SKM-1 (cell line): ENCODE measurements at regions not wholly inside any gene's neighbourhood (a gene's known extent, or its start where the extent isn't known, plus 50 kb on each side); places are given as distances from the start of the nearest gene placed in this dataset.
A peak's percentile ranks its signal among the peaks of the same experiment; 100 is the strongest.
"Not testable (repeated sequence)": the region's sequence is repeated elsewhere in the genome, so short reads cannot be mapped to it uniquely, and the experiment has no call there.

Experiments used
- DNase-seq: peaks from one replicate; lab custom pipeline; 2025; ENCODE audit not compliant: unreplicated experiment; lab: John Stamatoyannopoulos, UW

DNA sequence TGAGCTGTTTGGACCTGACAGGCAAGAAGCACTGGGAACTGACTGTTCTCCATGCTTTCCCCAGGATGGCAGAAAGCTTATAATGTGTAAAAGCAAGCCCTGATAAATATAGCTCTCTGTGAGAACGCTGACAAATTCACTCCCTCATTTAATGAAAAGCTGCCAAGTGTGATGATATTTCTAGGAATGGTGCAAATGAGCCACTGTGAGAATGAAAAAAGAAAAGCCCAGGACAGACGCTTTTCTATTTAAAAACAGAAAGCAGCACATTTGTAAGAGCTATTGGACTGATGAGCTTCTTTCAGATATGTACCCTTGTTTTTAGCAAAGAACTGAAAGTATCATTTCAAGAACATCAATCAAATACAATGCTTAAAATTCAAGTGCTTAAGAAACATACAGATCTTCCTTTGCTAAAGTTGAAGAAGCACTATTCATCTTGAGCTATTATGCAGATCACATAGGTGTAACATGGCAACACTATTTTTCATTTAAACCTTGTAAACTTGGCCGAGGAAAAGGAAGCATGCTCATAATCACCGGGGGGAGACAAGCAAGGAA lies 842.6 kb upstream of the ACO1 start:
- no peak for DNase-seq

DNA sequence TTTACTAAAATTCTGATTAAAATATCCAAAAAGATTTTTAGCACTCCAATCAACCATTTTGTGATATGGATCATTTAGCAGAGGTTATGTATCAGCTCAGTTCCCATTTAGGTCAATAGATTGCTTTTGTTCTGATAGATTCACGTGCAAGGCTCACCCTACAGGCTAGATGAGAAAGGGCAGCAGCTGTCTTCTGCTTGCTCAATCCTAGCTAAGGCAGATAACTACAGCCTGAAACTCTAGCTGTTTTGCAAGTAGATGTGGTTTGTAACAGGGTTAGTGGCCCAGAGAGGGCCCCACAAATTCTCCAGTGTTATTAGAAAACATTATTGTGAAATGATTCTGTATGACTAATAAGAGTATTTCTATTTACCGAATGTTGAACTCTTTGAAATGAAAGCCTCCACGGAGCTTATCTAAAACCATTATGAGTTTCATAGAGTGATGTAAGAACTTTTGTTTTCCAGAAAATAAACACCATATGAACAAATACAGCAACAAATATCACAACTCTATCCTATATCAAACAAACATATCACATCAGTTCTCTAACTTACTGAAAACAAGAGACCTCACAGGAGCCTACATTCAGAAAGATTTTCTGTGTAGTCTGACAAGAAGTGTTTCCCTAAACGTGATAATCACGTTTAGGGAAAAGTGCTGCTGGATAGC lies 841.9 kb upstream of the ACO1 start:
- DNase-seq, result peak; percentile 72

DNA sequence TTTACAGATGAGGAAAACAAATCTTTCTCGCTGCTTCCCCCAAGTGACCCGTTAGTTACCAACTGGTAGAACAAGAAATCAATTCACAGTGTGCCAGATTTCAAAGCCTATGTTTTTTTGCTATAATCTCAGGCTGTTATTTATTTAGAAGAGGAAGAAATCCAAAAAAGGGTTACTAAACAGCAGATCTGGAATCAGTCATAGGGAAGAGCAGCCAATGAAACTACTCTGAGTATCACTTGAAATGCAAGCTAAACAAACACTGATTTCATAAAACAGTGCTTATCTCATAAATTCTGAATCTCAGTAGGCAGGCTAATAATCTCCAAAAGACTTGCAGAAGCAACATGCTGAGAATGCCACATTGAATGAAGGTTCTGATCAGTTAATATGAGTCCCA lies 829.5 kb upstream of the ACO1 start:
- DNase-seq, result no peak

DNA sequence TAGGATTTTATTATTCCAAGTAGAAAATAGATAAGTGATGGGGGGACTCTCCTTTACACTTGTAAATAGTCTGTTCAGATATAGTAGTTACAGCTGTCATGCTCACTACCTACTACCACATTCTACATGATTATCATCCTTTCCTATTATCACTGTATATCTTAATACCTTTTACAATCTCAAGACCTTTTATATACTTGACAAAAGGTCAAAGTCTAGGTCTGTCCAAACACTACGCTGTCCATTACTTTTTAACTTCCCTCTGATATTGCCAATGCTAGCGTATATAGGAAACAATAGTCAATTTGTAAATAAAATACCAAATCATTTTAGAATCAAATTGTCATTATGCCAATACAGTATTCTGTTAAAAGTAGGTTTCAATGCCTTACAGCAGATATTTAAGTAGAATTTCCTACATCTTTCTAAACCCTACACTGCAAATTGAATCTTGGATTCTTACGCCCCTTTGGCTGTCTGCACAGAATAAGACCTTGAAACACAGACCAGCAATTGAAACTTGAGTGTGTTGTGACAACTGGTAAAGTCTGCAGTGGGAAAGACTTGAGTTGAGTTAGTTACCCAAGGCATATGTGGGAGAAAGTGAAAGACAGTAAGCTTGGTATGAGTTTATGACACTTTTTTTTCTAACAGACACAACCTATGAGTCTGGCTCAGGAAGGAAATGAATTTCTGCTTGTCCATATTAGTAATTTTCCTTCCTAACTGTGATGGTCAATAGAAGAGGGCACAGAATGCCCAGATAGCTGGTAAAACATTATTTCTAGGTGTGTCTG lies 827.6 kb upstream of the ACO1 start:
- no peak for DNase-seq

DNA sequence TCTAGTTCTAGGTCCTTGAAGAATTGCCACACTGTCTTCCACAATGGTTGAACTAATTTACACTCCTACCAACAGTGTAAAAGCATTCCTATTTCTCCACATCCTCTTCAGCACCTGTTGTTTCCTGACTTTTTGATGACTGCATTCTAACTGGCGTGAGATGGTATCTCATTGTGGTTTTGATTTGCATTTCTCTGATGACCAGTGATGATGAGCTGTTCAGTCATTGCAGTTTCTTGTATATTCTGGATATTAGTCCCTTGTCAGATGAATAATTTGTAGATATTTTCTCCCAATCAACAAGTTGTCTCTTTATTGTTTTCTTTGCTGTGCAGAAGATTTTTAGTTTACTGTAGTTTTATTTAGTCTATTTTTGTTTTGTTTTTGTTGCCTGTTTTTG lies 812.3 kb upstream of the ACO1 start:
- DNase-seq, result not testable (repeated sequence)

DNA sequence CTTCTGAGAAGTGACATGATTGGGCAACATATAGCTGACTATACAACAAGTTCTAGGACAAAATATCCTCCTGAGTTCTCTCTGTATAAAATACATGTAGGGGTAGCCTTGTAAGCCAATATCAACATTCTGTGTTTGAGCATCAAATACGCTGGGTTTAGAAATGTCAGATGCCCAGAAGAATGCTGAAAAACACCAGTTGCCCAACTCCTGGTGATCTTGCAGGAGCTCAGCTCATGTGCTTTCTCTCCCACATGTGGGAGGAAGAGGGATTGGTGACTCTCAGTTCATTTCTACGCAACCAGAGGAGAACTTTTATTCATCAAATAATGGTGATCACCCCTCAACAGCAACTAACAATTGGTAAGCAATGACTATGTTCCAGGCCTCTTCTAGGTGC lies 810.9 kb upstream of the ACO1 start:
- DNase-seq, result no peak

DNA sequence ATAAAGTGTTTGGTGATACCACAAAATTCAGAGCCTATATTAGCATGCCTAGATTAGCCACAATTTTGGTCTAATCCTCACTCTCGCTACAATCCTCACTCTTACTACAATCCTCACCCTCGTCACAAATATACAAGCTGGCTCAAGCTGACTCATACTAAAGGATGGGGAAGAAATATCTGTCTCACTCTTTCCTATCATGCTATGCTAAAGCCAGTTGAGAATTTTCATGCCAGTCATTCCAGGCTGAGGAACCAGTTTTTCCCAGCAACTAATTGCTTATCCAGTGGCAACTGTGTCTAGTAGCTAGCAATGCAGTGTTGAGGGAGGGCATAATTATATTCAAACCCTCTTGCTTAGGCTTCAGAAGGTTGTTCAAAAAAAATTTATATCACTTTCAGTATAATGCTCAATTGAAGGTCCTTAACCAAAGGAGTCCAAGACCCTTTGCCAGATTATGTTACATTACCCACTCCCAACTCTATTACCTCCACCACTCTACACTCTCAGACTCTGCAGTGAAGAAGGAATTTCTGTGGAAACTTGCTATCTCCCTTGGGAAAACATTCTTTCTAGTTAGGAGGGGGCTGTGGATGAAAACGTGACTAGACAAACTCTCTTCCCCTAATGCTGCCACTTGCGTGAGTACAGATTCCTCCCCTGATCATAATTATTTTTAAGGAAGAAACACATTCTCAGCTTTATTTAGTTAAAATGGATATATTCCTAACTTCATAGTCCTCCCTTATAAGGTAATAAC lies 810.3 kb upstream of the ACO1 start:
- DNase-seq, result no peak

DNA sequence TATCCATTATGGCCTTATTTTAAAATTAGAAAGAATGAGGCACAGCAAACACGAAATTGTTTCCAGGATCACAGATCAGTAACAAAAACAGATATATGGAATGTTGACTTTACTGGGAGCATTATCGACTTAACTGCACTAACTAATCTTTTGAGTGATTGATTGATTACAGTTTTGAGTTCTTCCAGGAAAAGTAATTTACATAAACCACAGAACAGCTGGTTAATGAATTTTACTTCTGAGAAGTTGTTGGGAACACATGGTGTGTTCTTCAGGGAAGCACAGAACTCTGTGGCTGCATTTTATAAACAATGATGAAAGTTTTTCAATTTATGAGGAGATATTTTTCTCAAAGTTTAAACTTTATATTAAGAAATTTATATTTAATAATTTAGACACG lies 802.4 kb upstream of the ACO1 start:
- no peak for DNase-seq

DNA sequence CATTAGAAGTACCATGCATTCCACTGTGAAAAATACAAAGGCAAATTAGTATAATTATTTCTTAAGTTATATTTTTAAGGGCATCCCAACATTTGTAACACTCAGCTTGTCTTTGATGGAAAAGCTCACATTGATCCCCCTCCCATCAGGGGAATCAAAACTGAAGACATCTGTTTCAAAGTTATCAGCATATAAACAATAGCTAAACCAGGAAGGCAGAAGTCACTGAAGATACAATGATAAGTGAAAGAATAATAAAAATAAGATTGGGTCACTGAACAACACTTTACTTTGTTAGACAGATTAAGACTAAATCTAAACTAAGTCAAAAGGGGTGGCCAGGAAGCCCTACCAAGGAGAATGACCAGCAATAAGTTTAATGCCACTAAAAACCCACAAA lies 801.9 kb upstream of the ACO1 start:
- no peak for DNase-seq

DNA sequence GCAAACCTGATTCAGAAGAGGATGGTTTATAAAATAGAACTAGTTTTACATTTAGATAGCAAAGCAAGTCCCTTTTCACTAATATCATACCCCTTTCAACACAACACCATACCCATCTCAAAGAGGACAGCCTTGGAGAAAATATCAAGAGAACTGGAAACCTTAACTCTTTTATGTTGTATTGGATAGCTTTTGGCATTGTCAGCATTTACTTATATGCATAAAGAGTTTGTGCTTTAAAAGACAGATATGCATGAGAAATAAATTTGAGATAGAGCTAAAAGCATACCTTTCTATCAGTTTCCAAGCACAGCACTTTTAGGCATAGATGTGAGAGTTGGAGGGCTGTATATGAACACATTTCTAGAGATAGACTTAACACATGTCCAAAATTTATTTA lies 799.3 kb upstream of the ACO1 start:
- DNase-seq, result no peak

DNA sequence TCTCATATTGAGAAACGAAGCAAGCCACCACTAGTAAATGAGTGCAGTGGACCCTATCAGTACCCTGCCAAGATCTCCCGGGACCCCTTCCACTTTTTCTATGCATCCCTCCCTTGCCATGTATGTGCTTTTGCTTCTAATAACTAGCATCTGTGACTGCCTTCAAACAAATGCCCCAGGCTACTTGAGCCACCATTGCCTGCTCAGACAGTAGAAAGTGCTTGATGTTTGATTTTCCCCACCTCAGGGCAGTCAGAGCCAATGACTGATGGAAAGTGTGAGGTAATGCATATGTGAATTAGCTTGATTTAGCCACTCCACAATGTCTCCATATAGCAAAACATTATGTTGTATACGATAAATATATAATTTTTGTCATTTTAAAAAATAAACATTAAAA lies 797.3 kb upstream of the ACO1 start:
- no peak for DNase-seq

DNA sequence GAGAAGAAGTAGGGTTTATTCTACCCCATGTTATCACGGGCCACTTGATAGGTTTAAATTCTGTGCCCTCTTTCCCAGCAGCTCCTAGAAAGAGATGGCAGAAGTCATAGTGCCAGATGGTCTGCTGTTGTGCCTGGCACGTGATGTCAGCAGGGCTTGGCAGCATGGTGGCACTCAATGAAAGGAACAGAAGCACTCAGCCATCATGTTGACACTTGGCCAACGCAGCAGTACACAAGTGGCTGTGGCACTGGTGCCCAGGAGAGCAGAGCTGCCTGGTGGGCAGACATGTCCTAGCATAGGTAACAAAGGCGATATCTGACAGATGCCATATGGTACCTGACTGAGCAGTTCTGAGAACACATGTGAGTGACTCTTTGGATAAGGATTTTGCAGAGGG lies 796.4 kb upstream of the ACO1 start:
- no peak for DNase-seq

DNA sequence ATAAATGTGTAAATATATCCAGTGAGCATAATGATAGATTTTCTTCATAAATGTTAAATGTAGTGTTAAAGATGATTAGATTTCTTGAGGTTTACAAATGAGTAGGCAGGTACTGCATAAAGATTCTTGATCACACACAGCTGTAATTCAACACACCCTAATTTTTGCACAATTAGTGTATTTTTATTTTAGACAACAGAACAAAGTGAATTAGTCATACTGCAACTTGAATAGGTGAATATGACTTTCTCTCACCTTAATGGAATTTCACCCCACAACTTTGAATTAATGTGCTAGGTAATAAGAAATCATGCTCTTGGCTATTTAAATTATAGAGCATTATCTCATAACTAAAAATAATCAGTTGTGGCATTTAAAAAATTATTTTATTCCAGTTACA lies 795.7 kb upstream of the ACO1 start:
- DNase-seq, result no peak

DNA sequence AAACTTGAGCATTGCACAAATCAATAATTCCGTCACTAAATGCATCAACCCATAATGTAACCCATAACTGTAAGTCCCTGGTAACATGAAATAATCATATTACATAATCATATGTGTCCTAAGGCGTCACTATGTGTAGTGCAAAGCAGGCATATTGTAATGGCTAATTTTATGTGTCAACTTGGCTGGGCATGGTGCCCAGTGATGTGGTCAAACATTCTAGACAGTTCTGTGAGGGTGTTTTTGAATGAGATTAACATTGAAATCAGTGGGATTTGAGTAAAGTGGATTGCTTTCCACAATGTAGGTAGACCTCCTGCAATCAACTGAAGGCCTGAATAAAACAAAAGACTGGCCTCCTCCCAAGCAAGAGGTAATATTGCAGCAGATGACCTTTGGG lies 794.4 kb upstream of the ACO1 start:
- no peak for DNase-seq

DNA sequence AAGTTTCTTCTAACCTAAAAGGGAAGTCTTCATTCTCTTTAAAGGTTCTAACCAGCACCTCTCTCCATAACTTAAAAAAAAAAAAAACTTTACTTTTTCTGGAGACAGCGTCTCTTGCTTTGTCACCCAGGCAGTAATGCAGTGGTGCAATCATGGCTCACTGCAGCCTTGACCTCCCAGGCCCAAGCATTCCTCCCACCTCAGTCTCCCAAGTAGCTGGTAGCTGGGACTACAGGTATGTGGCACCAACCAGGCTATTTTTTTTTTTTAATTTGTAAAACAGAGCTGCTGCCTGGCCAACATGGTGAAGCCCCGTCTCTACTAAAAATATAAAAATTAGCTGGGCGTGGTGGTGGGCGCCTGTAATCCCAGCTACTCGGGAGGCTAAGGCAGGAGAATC lies 787.4 kb upstream of the ACO1 start:
- not testable (repeated sequence) for DNase-seq

DNA sequence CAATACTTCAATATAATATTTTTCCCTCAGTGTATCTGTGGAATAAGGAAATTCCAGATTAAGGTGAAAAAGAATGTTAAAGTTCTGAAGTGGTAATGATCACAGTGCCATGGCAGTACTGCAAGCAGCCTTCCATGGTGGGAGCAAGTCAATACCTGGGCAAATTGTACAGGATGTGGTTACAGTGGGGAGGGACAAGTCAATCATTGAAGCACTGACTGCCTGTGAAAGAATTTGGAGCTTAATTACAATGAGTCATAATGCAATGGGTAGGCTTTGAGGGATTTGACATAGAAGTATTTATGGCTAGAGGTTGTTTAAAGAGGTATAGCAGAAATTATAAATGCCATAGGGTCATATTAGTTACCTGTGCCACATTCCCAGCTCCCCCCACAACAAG lies 786.5 kb upstream of the ACO1 start:
- DNase-seq, result no peak

DNA sequence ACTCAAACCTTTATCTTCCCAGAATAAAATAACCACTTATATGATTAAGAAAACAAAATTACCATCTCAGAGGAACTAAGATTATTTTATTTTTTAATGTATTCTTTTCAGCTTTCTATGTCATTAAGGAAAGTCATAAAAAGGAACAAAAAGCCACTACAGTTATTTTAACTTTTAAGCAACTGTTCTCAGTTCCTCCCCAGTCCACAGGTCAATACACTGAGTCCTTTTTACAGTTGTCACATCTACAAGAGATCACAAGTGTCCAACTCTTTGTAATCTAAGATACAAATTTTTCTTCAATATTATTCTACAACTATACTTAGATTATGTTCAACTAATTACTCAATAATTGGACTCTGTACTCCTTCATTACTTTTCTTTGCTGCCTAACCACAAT lies 782.8 kb upstream of the ACO1 start:
- no peak for DNase-seq

DNA sequence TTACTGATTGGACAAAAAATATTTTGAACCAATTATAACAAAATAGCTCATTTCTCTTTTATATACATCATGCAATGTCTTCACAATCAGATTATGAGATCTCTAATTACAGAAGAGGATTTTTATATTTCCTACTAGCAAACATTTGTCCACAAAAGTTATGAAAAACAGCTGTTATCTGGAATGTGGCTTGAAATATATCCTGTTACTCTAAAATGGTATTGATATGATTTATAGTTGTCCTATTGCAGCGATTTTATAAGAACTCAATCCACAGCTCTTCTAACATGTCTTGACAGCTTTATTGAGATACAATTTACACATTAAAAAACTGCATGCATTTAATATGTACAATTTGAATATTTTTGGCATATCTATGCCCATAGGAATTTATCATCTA lies 779.9 kb upstream of the ACO1 start:
- DNase-seq, result no peak

DNA sequence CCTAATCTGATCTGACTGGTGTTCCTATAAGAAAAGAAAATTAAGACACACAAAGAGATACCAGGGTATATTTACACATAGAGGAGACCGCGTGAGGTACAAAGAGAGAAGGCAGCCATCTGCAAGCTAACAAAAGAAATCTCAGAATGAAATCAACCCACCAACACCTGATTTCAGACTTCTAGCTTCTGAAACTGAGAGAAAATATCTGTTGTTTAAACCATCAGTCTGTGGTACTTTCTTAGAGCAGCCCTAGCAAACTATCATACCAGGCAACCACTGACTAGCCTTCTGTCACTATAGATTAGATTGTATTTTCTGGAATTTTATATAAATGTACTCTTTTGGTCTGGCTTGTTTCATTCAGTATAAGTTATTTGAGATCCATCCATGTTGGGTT lies 779.3 kb upstream of the ACO1 start:
- DNase-seq, result no peak

DNA sequence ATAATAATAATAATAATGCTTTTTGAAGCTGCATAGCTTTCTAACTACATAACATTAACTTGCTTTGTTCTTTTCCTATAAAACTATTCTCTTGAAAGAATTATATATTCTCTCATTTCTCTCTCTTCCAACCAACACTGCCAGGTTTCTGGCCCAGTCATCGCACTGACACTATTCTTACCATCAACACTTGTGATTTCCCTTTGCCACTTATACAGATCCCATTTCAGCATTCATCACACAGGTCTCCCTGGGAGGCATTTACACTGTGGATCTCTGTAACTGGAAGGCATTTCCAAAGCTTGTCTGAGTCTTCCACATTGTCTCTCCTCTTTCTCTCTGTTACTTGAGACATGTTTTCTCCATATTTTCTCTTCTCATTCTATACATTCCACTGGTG lies 777.8 kb upstream of the ACO1 start:
- no peak for DNase-seq

DNA sequence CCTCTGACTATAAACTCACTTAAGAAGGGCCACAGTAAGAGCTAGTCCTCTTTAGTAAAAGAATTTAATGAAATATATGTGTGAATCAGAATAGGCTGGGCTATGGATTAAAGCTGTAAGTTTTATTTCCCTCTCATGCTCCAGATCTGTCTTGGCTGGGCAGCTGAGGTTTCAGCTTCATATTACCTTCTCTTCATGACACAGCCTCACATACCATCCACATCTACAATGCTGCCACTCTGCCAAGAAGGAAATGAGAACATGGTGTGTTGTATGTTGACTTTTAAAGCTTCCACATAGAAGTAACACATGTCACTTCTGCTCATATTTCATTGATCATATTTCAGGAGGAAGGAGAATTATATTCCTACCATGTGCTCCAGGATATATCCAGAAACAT lies 776.0 kb upstream of the ACO1 start:
- DNase-seq, result no peak

DNA sequence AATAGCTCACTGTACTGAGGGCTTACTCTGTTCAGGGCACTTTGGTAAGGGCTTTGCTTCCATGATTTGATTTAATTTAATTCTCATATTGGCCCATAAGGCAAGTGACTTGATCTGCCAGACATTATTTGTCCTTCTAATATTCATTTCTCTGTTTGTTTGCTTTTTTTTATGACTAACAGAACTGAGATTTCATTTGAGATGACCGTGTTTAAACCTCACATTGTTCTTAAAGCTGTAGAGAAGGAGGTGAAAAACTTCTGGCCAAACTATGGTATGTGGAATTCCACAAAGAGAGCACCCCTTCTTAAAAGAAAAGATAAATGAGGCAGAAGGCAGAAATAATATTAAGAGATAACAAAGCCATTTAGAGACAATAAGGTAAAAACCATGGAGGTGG lies 775.6 kb upstream of the ACO1 start:
- no peak for DNase-seq
